ENCODE measurements at regions not wholly inside any gene's neighbourhood (a gene's known extent, or its start where the extent isn't known, plus 50 kb on each side); places are given as distances from the start of the nearest gene placed in this dataset.

DNA sequence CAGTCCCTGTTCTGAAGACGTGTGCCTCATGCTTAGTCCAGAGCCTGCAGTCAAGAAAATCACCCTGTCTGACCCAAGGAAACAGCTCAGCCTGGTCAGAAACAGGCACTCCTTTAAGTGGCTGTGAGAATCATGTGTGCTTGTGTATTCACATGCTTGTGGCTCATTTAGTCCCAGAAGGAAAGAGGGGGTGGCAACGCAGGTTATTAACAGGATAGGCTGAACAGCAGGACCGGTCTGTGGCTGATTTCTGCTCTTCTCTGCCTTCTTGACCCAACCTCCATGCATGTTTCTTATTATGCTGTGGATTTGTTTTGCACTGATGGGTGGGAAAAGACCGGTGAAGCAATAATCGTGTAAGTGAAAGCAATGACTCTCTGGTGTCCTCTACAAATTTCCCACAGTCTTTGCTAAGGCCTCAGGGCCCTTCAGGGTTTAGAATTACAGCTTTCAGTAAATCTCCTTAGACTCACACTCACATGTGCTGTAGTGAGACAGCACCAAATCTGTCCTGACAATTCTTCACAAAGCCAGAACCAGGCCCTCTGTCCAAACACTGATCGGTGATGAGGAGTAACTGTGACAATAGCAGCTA, 288.1 kb downstream of the ETS1 start (continued):
- TF ChIP-seq EGR1 (IDR thresholded peaks at IDR 0.05; ENCODE audit: borderline replicate concordance in 1 of 2, low read depth in 2 of 2, low read length in 2 of 2) (no peak), HCFC1 (IDR thresholded peaks at IDR 0.05; ENCODE audit: low read length) (no peak), POLR2AphosphoS5 (IDR thresholded peaks at IDR 0.05; ENCODE audit: low read length) (peak; percentile 56; the same call in 1 of the 2 replicates), POLR2A (IDR thresholded peaks at IDR 0.05; ENCODE audit: low read depth, low read length) (no peak), NR2C2 (IDR thresholded peaks at IDR 0.05; ENCODE audit: borderline replicate concordance, control insufficient read depth, insufficient read length, low read depth) (no peak), BACH1 (IDR thresholded peaks at IDR 0.05; ENCODE audit: borderline replicate concordance) (no peak), ESRRA (IDR thresholded peaks at IDR 0.05; ENCODE audit: low read length) (no peak), ZZZ3 (IDR thresholded peaks at IDR 0.05; ENCODE audit: control insufficient read depth, insufficient read length, low read depth) (no peak), MYB (IDR thresholded peaks at IDR 0.05; ENCODE audit: borderline replicate concordance, low read depth, low read length) (no peak), NBN (IDR thresholded peaks at IDR 0.05) (peak; percentile 54; the same call in 1 of the 2 replicates), CHD1 (IDR thresholded peaks at IDR 0.05; ENCODE audit: low read depth, low read length) (no peak), EP300 (IDR thresholded peaks at IDR 0.05; ENCODE audit: borderline replicate concordance in 1 of 2, control insufficient read depth in 1 of 2, low read depth in 2 of 2, low read length in 2 of 2) (peak in 1 of 2 experiments; percentile 54; a peak in 1 of 4 replicates), ZNF207 (IDR thresholded peaks at IDR 0.05; ENCODE audit: borderline replicate concordance) (no peak), STAT1 (conservative IDR thresholded peaks at IDR 0.05) (no peak), CHD4 (IDR thresholded peaks at IDR 0.05) (no peak), PAX5 (IDR thresholded peaks at IDR 0.05; ENCODE audit: borderline replicate concordance, low read depth, low read length) (peak; percentile 60; the same call in 1 of the 2 replicates)
- TF ChIP-seq, protein P1, sequence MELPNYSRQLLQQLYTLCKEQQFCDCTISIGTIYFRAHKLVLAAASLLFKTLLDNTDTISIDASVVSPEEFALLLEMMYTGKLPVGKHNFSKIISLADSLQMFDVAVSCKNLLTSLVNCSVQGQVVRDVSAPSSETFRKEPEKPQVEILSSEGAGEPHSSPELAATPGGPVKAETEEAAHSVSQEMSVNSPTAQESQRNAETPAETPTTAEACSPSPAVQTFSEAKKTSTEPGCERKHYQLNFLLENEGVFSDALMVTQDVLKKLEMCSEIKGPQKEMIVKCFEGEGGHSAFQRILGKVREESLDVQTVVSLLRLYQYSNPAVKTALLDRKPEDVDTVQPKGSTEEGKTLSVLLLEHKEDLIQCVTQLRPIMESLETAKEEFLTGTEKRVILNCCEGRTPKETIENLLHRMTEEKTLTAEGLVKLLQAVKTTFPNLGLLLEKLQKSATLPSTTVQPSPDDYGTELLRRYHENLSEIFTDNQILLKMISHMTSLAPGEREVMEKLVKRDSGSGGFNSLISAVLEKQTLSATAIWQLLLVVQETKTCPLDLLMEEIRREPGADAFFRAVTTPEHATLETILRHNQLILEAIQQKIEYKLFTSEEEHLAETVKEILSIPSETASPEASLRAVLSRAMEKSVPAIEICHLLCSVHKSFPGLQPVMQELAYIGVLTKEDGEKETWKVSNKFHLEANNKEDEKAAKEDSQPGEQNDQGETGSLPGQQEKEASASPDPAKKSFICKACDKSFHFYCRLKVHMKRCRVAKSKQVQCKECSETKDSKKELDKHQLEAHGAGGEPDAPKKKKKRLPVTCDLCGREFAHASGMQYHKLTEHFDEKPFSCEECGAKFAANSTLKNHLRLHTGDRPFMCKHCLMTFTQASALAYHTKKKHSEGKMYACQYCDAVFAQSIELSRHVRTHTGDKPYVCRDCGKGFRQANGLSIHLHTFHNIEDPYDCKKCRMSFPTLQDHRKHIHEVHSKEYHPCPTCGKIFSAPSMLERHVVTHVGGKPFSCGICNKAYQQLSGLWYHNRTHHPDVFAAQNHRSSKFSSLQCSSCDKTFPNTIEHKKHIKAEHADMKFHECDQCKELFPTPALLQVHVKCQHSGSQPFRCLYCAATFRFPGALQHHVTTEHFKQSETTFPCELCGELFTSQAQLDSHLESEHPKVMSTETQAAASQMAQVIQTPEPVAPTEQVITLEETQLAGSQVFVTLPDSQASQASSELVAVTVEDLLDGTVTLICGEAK (IDR thresholded peaks at IDR 0.05; ENCODE audit: borderline replicate concordance): no peak
- TF ChIP-seq, protein P2, sequence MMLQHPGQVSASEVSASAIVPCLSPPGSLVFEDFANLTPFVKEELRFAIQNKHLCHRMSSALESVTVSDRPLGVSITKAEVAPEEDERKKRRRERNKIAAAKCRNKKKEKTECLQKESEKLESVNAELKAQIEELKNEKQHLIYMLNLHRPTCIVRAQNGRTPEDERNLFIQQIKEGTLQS (IDR thresholded peaks at IDR 0.05; ENCODE audit: borderline replicate concordance, extremely low read depth, low read depth, low read length): no peak
- TF ChIP-seq, protein P3, sequence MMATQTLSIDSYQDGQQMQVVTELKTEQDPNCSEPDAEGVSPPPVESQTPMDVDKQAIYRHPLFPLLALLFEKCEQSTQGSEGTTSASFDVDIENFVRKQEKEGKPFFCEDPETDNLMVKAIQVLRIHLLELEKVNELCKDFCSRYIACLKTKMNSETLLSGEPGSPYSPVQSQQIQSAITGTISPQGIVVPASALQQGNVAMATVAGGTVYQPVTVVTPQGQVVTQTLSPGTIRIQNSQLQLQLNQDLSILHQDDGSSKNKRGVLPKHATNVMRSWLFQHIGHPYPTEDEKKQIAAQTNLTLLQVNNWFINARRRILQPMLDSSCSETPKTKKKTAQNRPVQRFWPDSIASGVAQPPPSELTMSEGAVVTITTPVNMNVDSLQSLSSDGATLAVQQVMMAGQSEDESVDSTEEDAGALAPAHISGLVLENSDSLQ (IDR thresholded peaks at IDR 0.05): no peak
- TF ChIP-seq, protein P4, sequence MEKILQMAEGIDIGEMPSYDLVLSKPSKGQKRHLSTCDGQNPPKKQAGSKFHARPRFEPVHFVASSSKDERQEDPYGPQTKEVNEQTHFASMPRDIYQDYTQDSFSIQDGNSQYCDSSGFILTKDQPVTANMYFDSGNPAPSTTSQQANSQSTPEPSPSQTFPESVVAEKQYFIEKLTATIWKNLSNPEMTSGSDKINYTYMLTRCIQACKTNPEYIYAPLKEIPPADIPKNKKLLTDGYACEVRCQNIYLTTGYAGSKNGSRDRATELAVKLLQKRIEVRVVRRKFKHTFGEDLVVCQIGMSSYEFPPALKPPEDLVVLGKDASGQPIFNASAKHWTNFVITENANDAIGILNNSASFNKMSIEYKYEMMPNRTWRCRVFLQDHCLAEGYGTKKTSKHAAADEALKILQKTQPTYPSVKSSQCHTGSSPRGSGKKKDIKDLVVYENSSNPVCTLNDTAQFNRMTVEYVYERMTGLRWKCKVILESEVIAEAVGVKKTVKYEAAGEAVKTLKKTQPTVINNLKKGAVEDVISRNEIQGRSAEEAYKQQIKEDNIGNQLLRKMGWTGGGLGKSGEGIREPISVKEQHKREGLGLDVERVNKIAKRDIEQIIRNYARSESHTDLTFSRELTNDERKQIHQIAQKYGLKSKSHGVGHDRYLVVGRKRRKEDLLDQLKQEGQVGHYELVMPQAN (conservative IDR thresholded peaks at IDR 0.05): no peak

All from GM12878 (cell line).